Activated T-helper 9 cell treated with anti-CD3 and anti-CD28 coated beads, Interleukin-2, amount 50 U/mL, for 16 hours (primary cell): ENCODE measurements at regions not wholly inside any gene's neighbourhood (a gene's known extent, or its start where the extent isn't known, plus 50 kb on each side); places are given as distances from the start of the nearest gene placed in this dataset.

Experiments
- DNase-seq: peaks from one replicate; pipeline ENCODE4 v3.0.0-alpha.2; 2020; ENCODE audit warnings: low read depth

DNA sequence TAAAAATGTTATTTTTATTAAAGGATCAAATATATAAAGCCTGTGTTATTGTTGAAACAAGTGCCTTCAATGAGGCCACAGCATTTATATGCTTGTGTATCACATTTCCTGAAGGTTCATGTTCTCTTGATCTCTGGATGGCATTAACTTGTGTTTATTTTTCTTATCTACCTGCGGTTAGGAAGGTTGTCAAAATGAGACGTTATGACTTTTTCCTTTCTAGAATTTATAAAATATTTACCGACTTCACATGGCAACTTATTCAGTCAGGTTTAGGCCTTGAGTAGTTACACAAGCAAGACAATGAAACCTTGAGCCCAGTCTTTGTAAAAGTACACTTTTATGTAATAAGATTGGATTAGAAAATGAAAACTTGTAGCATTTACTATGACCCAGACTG lies 196.4 kb upstream of the ACVR2A start:
- no peak for DNase-seq

DNA sequence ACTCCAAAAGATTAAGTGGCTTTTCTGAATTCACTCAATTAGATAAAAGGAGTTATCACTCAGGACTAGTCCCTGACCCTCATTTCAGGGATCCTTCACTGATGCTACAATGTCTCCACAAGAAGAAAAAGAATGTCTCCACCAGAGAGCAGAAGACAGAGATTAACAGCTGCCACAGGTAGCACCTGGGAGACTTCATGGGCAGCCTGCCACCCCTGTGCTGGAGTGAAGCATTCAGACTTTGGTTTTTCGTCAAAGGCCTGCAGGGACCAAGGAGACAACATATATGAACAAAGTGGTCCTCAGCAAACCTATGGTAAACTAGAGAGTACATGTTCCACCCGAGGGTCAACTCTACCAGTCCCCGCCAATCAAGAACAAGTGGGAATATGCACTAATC lies 197.0 kb upstream of the ACVR2A start:
- no peak for DNase-seq

DNA sequence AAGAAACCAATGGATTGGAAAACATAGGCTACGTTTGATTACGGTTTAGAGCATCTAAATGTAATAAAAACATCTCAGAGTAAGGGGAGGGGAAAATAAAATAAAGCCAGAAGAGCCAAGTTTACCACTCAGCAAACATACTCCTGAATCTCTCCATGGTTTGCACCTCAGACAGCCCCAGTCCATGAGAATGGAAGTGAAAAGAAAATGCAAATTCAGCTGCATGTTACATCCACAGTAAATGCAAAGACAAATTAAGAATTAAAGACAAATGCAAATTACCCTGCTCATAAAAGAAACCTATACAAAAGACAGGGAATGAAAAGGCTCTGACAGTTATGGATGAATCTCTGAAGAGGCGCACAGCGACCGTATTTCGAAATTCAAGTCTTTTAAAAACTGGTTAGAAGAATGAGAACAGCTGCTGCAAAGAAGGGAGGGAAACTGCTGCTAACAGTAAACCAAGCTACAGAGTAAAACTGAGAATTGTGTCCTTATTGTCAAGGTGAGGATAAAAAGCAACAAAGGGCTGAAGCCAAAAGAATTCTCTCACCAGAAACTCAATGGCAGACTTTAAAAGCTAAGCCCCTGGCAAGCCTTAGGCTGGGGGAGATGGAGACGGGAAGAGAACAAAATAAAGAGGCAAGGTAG lies 197.9 kb upstream of the ACVR2A start:
- no peak for DNase-seq

DNA sequence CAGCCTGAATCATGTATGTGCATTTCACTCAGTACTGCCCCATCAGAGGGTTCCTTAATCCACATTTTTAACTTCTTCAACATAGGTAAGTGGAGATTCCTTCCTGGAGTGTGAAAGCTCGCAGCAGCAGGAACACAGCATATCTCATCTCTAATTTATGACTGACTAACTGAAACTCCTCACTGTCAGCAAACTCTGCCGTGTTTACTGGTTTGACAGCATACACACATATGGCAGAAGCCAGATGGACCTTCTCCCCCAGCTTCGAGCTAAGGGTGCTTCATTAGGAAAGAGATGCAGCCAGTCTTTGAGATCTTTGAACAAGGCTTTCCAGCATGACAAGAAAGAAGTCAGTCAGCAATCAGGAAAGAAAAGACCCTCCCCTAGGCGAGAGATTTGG lies 200.3 kb upstream of the ACVR2A start:
- no peak for DNase-seq

DNA sequence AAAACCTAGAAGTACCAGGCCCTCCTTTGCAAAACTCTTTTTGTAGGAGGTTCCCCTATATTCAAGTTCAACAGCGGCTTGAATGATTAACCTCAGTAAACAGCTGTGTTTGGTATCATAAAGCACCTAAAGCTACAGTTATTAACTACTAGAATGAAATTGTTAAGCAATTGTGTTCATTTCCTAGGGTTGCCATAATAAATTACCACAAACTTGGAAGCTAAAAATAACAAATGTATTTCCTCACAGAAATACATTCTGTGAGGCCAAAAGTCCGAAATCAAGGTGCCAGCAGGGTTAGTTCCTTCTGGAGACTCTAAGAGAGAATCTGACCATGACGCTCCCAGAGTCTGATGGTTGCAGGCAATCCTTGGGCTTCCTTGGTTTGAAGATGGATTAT lies 202.1 kb upstream of the ACVR2A start:
- DNase-seq: no peak

DNA sequence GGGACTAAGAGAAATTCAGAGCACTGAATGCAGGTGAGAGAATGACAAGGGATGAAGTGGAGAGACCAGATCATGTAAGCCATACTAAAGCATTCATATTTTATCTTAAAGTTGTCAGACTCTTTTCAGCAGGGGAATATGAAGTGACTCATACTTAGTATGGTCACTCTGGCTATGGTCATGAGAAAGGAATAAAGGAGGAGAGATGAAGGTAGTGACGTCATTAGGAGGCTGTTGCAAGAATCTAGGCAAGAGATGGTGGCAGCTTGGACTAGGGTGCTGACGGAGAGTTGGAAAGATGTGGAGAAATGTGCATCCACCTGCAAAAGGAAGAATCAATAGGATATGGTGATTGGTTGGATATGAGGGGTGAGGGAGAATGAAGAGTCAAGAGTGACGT lies 203.2 kb upstream of the ACVR2A start:
- no peak for DNase-seq

DNA sequence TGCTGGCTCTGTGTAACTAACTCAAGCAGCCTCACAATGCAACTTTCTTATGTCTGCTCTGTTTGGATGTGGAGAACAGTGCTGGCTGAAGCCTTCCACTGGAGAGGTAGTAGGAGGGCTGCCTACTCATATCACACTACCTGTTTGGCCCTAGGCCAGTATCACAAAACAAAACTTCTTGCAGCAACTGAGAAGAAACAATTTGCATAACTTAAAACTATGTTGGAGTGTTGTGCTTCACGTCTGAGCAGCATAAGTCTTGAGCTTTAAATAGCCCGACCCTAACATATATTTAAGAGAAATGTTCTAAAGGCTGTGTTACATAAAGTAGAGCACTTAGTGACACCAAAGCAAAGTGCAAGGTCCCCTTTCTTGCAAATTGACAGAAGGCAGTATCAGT lies 204.9 kb upstream of the ACVR2A start:
- DNase-seq: no peak

DNA sequence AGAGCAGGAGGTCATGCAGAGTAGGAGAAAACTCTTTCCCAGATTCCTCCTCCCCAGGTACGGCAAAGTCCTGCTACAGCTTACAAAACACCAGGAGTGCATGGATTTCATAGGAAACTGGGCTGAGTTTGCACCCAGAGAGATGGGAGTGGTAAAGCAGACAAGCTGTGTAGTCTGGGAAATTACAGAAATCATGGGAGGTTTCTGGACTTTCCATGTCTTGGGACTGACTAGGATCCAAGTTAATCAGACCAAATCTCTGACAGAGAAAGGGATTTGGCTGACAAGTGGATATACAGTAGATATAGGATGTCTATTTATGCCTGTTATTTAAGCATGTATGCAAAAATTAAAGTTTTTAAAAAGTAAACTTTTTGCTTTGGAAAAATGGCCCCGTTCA lies 205.4 kb upstream of the ACVR2A start:
- no peak for DNase-seq

DNA sequence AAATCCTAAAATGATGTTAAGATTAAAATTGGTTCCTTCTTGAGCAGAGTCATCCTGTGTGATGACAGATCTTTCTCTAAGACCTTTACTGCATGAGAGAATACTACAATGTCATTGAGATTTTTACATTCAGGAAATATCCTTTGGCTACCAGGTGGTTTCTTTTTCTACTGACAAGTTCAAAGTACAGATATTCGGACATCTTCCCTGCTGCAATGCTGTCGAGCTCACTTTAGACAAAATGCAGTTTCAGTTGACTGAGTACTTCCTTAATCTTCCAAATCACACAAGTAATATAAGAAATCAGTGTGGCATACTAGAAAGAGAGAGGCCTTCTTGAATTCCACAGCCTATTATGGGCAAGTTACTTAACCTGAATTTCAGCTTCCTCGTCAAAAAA lies 207.9 kb upstream of the ACVR2A start:
- DNase-seq: no peak

DNA sequence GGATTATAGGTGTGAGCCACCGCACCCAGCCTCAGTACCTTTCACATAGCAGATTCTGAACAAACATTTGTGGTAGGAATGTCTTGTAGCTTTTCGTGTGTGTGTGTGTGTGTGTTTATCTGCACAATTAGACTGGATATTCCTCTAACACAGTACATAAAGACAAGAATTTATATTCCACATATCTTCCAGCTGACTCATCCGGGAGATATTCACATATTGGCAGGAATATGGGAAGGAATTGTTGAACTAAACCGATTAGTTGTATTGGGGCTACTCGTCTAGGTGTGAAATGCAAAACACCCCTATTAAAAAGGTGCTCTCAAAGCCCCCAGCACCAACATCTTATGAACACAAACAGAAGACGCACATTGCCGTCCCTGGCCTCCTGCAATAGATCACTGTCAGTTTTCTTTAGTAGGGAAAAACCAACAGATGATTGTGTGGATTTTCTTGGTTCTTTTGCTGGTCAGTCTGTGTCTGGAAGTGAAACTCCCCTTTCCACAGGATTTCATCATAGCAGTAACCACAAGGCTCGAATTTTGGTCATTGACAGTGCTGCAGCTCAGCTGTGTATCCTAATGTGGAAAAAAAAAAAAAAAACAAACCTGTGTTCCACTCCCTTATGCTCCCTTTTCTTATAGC lies 208.5 kb upstream of the ACVR2A start:
- DNase-seq: no peak

DNA sequence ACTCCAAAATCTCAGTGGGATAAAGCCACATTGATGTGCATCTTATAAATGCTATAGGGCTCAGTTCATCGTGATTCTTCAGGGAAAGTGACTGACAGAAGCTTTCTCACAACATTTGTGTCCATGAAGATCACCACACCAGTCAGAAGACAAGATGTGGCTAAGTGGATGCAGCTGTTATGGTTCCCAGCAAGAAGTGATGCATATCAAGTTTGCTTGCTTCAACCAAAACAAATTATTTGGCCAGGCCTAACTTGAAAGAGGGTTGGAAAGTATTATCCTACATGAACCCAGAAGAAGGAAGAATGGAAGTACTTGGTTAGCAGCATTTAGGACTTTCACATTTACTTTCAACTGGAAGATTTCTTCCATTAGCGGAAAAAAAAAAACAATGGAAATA lies 210.0 kb upstream of the ACVR2A start:
- no peak for DNase-seq

DNA sequence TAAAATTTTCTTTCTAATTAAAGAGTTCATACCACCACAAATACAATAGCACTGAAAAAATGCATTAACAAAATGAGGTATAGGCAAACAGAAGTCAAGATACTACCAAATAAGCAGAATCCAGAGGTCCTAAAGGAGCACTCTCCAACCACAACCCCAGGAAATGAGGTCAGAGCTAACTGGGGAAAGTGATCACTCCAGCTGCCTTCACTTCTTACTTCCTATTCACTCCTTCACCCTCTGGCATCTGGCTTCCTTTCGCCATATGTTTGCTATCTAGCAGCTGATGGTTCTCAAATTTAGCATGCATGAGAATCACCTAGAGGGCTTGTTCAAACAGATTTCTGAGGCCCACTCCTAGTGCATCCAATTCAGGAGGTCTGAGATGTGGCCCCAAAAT lies 212.6 kb upstream of the ACVR2A start:
- DNase-seq: no peak

DNA sequence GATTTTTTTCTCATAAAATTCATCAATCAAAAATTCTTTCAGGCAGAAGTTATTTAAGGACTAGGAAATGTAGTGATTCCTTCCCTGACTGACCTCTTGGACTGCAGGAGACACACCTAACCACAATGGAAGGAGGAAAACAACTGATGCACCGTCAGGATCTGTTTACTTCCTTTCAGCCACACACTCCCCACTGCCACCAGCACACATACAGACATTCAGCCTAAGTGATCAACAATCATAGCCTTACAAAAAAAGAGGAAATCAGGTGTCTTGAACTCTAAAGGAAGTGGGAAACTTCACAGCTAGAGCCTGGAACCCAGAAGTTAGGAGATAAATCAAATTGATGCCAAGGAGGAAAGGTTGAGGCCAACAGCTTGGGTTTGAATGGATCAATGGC lies 213.5 kb upstream of the ACVR2A start:
- no peak for DNase-seq

DNA sequence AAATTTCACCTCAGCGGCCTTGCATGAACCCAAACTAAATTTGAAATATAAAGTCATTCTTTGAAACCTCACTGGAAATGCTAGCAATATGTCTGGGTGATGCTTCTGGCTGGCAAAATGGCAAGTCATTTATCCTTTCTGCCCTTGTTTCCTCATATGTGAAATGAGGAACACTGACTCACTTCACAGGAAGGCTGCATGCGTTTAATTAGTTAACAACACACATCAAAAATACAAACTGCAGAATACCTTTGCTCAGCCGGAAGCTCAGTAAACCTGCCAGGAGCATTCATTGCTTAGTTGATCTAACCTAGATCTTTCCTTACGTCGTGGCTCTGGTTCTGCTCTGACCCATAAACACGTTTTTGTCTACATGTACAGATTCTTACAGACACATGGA lies 214.2 kb upstream of the ACVR2A start:
- no peak for DNase-seq

DNA sequence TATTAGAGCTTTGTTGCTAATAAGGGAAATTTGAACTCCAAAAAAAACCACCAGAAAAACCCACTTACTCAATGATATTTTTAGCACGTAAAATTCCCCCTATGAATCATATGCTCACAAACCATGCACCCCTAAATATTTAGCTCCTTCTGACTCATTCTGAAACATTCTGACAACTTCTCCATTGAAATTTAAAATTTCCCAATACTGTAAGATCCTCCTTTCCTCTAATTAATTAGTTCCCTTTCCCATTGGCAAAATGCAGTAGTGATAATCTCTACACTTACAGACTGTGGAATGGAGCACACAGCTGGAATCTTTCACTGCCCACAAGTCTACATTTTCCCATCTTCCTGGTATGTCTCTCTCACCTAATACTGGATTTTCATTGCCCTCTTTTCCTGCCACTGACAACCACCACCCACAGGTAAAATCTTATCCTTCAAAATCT lies 215.8 kb upstream of the ACVR2A start:
- DNase-seq: no peak

DNA sequence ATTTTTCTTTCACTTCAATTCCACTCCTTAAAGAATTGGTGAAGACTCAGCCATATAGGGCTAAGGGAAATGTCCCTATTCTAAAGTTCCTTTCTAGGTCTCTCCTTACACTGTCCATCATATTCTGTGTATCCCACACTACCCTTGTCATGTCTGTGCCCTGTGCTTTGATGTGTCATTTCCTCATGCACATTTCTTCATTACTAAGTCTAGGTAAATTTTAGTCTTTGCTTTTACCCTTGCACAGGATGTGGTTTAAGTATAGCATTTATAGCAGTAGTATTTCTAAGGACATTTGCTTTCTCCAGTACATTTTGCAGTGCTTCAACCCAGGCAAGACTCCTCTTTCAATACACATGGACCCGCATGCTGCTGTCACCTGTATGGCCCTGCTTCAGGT lies 221.5 kb upstream of the ACVR2A start:
- DNase-seq: no peak

DNA sequence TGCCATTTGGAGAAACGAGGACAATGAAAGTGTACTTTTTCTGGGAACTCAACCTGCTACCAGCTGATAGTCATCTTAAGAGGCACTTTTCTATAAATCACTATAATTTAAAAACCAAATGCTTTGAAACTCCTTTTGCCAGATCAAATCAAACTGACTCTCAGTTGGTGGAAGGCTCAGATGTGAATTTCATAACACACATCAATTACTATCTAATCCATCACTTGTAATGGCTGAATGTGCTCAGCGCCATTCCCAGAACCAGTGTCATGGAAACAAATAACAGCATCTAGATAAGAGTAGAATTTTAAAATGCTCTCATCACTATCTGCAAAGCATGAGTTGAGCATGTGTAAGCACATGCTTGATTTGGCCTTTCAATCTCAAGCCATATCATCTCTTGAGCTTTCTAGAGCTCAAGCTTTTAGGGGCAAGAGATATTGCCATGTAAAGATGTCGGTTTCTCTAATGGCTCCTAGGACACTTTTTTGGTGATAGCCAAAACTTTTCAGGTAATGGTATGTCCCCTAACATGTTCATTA lies 223.1 kb upstream of the ACVR2A start:
- no peak for DNase-seq

DNA sequence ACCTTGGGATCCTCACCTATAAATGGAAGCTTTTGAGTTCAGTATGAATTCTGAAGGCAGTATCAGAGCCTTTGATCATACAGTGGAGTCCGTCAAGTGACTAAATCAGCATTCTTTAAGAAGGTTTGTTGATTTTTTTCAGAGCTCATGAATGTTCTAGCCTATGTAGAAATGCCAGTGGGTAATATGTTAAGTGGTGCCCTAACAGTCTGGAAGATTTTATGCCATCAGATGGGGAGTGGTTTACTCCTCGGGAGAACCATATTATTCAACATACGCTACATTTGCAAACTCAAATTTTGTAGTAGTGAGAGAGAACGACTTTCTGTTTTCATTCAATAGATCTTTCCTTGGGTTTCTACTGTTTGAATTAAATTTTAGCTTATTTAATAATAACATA lies 225.0 kb upstream of the ACVR2A start:
- DNase-seq: no peak

DNA sequence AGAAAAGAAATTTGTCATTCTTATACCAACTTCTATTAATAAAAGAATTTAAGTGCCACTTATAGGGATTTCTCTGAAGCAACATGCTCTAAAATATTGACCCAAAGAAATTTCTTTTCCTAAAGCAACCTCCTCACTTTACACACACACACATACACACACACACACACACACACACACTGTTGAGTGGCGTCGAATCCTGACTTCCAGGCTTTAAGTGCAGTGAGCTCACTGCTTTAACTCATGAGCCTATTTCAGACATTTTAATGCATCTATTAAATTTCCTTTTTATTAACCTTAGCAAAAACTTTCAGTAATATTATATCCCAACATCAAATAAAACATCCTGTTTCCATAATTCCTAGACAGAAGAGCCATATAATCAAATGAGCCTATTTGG lies 229.1 kb upstream of the ACVR2A start:
- no peak for DNase-seq

DNA sequence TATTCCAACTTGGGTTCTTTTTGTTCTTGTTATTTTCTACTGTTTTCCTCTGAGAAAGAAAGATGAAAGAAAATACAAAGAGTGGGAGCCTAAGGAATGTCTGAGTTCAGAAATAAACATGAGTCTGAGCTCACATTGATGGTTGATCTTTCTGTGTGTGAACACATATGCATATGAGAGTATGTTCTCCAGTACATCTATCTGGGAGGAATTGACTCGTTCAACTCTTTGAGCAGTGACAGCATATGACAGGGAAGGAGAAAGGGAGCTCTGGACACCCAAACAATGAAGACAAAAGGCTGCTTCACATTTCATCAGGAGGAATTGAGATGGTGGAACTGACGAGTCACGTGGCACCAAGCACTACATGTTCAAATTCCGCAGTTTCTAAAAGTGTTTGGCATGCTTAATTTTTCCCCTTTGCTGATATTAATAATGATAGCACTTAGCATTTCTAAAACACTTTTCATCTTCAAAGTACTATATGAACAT lies 229.8 kb upstream of the ACVR2A start:
- DNase-seq: no peak

DNA sequence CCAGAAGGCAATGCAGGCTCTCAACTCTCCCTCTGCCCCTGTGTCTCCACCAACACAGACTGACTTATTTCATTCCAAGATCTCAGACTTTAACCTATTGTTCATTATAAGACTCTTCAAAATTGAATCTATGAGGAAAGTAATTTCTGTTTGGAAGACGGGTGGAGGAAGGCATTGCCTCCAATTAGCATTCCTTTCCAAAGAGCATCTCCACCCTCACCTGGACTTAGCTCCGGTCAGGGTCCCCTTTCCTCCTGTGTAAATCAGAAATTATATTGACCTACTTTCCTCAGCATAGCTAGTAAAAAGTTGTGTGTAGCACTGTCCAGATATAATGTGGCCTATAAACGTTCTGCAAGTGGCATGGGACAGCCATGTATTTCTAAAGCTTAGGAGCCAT lies 230.4 kb upstream of the ACVR2A start:
- no peak for DNase-seq

DNA sequence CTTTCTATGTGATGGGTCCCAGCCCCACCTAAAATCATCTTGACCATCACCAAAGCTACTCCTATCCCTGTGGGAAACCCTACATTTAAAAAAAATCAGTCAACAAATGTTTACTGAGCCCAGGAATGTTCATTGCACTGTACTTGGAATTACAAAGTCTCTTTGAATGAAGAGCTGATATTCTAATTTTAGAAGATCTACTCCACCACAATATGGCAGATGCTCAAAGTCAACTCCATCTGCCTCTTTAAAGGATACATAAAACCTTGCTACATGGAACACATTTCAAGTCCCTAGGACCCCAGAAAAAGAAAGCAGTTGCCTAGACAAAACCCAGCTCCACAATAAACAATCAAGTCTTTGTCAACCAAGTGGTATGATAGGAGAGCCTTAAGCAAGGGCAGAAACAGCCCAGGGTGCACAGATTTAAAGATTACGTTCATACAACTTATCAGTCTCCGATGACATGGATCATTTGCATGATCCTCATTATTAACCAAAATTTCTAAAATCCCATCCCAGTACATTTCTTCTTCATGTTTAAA lies 234.3 kb upstream of the ACVR2A start:
- DNase-seq: no peak

DNA sequence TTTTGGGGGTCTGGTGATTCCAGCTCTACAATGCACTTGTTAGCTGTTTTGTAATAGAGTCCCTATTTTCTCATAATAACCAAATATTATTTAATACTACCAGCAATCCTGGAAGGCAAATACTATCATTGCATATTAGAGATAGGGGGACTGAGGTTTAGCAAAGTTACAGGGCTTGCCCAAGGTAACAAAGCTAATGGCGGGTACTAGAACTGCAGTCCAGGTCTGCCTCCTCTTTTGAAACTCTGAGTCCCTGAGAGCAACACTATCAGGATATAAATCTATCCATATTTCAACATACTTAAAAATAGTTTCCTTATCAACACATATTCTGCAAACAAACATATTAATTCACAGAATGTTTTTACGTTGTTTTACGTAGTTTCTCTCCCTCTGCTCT lies 235.5 kb upstream of the ACVR2A start:
- no peak for DNase-seq

DNA sequence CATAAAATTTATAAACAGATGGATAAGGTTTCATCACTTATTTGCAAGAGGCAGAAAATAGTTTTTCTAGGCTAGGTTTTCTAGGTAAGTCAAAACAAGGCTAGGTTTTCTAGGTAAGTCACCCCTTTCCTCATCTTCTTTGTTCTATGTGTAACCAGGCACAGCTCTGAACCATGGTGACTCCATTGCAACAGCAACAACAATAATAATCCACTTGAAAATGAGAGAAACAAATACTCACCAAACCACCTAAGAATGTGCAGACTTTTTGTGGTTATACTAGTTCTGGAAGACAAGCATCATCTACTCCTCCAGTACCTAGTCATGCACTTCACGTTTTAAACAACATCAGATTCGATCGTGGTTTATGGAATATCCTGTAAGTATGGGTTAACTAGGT lies 237.4 kb upstream of the ACVR2A start:
- no peak for DNase-seq
